ENCODE measurements at regions not wholly inside any gene's neighbourhood (a gene's known extent, or its start where the extent isn't known, plus 50 kb on each side); places are given as distances from the start of the nearest gene placed in this dataset.

DNA sequence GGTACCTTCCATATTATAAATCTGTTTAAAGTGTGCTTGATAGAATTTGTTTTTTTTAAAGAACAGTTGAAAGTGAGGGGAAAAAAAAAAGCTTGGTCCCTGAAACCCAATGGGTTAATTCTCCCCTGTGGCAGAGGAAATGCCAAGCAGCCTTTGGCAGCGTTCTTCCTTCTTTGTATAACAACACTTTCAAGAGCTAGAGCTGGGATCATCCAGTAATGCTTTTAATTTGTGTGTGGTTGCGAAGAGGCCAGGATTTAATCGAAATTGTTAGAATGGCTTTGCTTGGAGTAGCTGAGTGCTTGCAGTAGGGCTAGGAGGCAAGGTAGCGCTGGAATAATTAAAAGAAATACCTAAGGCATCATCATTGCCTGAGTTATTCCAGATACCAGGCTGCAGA is 692.0 kb downstream of the DHX35 start:
- peak in 1 of 56 donors; percentile 1 for DNase-seq

DNA sequence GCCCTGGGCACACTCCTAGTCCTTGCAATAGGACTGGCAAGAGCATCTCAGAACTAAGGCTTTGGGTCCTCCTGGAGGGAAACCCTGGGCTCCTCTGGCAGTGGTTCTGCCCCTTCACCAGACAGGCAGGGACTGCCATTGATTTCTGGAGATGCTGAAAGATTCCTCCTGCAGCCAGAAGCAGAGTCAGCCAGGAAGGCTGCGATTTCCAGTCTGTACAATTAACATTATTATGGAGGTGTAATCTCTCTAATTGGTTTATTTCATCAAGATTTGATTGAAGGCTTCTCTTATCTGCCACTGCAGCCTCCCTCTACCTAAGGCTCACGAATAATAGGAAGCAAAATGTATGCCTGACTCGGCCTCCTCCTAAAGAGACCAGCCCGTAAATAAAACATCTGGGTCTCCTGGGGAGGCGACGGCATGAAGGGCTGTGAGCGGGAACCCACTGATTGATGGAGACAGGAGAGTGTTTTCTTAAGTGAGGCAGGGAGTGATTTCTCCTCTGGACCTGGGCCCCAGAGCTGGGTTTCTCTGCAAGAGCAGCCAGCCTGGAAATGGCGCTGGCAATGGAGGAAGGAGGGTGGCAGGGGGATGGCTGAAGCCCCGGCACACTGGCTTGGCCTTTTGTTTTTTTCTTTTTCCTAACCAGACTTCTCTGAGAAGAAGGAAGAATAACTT is 689.6 kb downstream of the DHX35 start:
- no peak for DNase-seq

DNA sequence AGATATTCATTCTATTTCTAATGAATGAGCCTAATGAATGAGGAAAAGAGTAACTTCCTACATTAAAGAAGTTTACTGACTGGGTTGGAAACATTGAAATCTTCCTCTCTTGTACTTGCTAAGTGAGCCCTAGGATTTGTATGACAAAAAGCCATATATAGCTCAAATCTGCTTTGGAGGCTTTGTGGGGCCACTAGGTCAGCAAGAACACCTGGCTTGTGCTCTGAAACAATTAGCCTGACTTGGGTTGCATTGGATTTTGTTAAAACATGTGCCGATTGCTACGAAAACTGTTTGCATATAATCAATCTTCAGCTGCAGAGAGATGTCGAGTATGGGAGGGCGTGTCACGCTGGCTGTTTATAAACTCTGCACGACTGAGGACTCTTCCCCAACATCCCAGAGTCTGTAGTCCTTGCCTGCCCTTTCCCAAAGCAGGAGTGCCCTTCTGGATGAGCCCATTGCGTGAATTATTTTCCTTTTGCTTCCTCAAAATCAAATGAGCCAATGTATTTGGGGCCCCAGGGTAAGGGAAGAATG is 684.8 kb downstream of the DHX35 start:
- DNase-seq: no peak

DNA sequence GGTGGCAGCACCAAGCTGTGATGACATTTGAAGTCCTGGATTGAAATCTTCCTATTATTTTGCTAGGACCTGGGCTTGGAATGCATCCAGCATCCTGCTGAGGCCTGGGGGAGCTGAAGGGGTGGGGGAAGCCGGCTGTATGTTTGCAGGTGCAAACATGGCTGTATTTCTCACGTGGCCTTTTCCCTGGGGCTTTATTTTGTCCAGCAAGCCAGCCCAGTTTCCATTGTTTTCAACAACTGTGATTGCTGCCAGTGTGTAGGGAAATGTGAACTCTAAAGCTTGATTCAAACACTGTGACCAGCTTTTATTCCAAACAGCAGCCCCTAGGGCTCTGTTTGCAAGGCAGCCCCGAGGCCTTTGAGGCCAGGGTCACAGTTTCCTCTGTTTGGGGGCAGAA is 683.0 kb downstream of the DHX35 start:
- DNase-seq: no peak

DNA sequence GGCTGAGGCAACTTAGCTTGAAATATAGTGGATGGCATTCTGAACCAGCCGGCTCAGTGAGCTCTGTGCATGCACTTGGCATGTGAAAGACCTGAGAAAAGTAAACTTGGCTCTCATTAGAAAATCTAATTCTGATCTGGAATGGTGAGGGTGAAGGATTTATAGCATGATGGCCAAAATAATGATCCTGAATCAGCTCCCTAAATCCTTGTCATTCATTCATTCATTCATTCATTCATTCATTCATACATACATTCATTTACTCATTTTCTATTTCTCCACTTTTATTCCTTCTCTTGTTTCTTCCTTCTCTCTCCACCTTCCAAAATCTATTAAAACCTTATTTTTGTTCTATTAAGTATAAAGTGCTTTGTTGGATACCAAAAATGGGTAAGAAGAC is 681.1 kb downstream of the DHX35 start:
- no peak for DNase-seq

DNA sequence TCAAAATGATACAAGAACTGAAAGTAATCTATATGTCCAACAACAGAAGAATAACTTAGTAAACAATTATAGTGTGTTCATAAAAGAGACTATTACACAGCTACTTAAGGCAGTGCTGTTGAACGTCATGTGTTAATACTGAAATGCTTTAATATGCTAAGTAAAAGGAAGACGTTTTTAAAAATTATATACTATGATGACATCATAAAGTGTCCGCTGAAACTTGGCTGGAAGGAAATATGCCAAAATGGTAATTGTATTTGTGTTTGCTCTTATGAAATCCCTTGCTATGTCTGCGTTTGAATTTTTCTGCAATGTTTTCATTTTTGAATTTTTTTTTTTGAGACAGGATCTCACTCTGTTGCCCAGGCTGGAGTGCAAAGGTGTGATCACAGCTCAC is 679.3 kb downstream of the DHX35 start:
- no peak for DNase-seq

DNA sequence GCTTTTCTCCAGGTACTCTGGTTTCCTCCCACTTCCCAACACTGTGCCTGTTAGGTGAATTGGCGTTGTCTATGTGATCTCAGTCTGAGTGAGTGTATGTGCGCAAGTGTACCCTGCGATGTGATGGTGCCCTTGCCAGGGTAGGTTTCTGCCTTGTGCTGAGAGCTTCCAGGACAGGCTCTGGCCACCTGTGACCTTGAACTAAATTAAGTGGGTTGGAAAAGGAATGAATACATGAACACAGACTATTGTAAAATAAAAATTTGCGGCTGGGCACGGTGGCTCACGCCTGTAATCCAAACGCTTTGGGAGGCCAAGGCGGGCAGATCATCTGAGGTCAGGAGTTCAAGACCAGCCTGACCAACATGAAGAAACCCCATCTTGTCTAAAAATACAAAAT is 678.0 kb downstream of the DHX35 start:
- DNase-seq: no peak

DNA sequence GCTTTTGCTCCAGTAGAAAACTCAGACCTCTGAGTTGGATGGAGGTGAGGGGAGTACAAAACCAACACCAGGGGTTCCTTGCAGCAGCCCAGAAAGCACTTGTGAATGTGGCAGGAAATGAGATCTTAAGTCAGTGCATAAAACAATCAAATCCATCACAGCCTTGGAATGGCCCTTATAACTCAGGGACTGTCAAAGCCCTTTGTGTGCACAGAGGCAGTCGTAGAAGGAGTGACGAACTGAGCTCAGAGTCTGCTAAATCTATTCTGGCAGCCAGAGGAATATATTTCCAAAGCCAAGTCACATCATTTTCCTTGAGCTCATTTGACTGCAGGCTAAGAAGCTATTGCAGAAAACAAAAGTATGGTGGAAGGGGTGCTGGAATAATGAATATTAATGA is 676.6 kb downstream of the DHX35 start:
- no peak for DNase-seq

DNA sequence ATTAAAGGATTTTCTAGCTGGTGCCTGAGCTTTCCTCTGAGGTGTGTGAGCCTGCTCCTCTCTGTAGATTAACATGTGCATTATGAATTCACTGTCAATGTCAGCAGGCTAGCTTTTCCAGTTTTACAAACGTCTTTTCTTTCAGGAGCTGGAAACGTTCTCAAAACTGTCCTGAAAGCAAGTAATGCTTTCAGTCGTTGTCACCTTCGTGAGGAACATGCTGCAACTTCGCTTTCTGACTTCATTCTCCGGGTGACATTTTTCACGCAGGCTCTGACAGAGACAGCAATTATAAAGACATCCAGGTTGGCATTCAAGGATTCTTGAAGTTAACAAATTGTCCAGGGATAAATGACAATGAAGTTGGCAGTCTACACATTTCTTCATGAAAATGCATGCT is 671.5 kb downstream of the DHX35 start:
- no peak for DNase-seq

DNA sequence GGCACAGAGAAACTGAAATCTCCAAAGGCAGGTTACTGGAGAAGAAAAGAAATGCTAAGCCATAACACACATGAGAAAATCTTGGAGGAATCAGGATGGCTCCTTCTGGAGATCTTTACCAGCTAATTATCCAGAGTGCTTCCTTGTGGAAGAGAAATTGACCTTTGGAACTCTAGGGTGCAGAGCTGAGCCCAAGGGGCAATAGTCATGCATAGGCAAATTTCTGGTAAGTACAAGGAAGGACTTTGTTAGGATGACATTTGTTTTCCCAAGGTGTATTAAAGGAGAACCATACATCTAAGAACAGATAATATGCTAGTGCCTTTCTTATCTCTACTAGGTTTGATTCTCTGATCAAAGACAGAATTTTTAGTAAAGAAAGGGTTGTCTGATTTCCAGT is 670.6 kb downstream of the DHX35 start:
- no peak for DNase-seq

DNA sequence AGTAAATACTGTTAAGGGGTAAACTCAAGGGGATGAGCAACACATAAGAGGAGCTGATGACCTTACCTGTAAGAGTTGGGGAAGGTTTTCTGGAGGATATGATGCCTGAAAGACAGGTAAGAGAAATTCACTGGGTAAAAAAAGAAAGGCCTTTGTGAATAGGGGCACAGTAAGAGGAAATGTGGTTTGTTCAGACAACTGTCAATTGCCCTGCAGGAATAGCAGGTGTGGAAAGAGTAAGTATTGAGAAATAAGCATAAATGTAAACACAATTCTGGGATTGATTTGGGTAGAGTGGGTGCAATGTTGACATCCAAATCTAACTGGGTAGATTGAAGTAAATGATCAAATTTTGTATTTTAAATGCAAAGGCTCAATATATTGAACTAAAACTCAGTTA is 670.0 kb downstream of the DHX35 start:
- DNase-seq: no peak

DNA sequence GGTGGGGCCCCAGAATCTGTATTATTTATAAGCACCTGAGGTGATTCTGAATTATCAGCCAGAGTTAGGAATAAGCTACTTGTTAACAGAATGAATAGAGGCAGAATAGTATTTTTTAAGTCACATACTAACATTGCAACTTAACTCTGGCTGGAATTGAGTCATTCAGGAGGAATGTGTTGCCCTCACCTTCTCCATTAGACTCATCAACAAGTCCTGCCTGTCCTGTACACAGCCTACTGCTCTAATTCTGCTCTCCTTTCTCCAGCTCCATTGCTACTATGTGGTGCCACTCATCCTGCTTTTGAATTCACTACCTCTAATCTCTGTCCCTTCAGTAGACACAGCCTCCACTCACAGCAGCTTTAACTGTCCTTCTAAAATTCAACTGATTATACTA is 669.4 kb downstream of the DHX35 start:
- DNase-seq: no peak

DNA sequence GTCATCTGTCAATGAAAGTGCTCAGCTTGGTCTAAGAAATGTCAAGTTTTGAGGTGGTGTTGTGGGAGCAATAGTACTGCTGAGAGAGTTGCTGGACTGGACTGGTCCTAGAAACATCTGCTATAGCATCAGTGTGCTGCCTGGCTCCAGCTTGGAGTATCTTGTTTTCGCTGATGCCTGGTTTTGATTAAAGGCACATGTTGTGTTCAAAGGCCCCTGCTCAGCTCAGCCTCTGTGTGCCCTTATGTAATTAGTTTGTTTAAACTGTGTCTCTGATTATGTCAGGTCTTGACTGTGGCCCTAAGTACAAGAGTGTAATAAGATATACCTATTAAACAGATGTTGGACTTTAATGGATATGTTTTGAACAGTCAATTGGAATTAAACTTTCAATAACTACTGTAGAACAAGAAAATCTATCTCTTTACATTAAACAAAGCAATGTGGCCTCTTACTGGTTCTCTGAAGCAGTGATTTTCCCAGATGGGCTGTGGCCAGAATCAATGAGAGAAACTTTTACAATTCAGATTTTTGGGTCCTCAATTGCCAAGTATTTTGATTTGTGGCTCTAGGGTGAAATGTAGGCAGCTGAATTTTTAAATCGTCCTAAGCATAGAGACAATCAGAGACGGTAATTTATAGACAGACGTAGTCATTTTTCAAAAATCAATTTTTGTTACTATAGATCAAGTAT is 668.2 kb downstream of the DHX35 start:
- DNase-seq: no peak

DNA sequence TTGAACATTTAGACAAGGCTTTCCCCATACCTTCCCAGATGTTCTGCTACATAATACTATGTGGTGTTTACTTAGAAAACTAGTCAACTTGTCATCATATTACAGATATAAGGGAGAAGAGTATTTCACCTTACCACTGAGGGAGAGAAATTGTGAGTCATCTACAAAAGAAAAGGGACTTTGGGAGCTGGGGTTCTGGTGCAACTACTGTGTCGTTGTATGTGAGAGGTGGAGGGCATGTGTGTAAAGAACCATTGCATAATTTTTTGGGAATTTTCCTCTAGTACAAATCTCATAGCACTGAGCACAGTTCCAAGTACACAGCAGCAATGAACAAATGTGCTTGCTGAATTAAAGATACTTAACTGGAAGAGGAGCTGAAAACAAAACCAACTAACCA is 665.6 kb downstream of the DHX35 start:
- DNase-seq: no peak

DNA sequence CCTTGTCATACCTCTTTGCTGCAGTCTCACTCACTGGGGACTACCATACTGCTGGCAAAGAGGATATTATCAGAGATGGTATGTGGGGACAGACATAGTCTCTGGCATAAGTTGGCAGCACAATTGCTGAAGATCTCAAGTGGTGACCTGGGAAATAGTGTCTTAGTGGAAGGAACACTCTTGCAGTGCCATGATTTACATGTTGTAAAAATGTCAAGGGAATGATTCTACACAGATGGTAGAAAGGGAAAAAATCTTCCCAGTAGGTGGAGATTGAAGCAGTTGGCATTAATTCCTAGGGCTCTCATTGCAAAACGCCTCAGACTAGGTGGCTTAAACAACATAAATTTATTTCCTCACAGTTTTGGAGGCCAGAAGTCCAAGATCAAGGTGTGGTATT is 662.2 kb downstream of the DHX35 start:
- DNase-seq: no peak

DNA sequence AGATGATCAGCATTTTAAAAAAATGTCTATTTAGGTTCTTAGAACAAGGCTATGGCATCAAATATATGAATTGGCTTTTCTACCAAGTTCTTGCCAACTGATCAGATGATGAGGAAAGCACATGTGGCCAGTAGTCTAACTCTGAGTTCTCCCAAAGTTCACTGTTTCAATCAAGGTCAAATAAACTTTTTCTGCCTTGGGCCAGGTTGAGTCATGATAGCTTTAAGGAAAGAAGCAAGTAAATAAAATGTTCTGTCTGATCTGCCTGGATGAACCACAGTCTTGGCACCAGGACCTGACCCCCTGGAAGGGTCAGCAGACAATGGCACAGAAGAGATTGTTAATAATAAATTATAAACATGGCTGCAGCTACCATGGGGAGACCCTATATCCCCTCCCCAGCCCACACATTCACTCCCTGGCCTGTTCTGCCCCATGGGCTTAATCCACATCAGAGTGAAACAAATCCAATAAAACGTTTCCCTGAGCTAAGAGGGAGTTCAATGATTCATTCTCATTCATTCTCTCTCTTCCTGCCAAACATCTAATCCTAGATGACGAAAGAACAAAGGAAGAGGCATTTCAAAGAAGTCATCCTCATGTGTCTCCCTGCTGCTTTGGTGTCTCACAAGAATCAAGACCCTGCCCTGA is 661.6 kb downstream of the DHX35 start:
- DNase-seq: no peak

DNA sequence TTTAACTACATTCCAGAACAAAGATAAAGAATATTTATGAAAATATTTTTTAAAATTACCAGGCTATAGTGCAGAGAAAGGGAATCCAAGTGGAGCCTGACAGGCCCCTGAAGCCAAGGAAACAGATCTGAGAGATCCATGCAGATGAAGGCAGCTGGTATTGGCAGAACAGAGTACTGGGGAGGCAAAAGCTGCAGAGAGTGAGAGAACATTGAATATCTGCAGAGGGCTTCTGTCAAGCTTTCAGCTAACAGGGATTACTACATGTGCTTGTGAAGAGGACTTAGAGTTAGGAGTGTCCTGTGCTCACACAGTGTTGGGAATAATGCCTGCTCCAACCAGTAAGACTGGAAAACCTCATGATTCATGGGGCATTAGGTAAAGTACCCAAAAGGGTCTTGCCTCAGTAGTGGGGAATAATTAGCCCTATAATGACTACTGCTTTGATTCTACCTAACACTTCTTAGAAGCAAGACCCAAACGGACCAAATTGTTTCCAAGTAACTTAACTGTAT is 657.2 kb downstream of the DHX35 start:
- DNase-seq: no peak

DNA sequence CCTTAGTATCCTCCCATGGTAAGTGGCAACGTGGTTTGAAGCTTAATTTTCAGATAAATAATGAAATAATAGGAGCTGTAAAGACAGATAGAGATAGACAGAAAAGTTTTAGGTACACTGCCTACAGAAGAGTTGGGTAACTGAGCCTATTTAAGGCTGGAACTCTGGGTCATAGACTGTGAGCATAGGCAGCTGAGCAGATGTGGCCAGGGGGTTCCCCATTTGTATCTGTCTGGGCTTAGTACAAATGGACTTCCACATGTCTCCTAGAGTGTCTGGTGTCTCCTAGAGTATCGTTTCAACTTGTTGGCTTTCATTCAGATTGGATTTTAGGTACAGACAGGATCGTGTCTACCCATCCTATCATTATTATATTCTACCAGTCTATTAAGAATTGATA is 649.8 kb downstream of the DHX35 start:
- no peak for DNase-seq

DNA sequence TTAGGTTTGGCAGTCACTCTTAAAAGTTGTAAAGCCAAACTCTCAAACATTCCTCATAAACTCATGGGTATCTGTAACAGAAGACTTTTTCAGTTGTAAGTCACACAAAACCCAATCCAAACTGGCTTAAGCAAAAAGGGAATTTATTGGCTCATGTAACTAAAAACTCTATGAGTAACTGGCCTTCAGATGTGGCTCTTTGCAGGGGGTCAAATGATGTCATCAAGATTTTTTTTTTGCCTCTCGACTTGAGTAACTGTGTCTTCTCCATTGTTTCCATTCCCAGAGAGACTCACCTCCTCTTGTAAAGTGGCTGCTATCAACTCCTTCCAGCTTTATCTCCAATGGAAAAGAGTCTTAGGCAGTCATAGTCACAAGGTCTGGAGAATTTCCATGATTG is 645.0 kb downstream of the DHX35 start:
- DNase-seq: no peak

DNA sequence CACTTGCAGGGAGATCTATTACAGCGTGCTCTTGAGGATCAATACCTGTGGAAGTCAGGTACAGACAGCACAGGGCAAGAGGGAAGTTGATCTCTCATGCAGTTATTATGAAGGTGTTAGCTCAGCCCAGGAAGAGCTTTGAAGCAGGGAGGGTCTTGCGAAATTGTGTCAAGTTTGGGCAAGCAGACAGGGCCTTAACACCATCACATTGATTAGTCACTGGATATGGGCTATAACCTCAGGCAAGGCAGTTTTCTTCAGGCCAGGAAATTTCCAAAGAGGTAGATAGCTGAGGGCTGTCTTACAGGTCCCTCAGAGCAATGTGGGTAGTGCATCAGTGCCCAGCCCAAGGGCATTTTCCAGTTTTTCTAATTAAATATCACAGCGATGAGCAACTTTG is 643.8 kb downstream of the DHX35 start:
- DNase-seq: no peak

DNA sequence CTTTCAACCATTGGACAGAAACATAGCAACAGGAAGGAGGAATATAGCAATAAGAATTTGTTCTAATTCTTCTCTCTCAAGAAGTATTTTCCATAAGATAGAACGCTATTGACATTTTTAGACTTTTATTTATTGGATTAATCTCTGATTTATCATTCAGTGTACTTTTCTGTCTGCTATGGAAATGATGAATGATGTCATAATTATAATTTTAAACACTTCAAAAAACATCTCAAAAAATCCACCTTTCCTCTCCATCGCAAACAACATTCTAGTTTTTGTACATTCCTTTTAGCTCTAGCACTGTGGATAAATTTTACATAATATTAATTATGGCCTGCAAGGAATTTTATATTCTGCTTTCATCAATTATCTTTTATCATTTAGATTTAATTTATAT is 643.2 kb downstream of the DHX35 start:
- no peak for DNase-seq

DNA sequence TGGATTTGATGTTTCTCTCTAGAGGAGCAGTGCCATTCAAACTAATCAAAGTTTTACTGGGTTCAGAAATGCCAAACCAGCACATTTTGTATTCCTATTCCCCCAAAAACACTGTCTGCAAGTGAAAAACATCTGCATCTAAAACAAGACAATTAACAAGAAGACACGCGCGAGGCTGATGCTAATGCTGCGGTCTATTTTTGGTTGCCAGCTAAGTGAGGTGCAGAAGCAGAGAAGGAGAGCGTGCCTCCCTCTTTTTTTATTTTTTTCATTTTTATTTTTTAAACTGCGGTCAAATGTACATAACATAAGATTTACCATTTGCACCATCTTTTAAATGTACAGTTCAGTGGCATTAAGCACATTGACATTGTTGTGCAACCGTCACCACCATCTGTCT is 641.1 kb downstream of the DHX35 start:
- DNase-seq: no peak

DNA sequence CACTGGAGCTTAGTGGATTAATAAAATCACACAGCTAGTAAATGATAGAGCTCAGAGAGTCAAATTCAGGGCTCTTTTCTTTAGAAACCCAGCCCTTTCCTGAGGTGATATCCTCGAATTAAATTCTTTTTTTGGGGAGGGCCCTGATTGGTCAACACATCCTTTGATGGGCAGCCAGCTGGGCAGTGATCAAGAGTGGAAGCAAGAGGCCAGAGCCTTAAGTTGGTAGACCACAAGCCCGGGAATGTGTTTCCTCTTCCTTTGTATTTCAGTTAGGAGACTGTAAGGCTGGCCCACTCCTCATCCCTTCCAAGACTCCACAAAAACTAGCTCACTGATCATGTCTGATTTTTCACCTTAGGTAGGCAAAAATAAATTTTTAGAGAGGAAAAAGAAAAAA is 640.5 kb downstream of the DHX35 start:
- DNase-seq: no peak

All from nucleus accumbens (tissue), 56 donors.